Fibroblast of mammary gland (primary cell): ENCODE measurements at regions not wholly inside any gene's neighbourhood (a gene's known extent, or its start where the extent isn't known, plus 50 kb on each side); places are given as distances from the start of the nearest gene placed in this dataset.
"Not testable (repeated sequence)": the region's sequence is repeated elsewhere in the genome, so short reads cannot be mapped to it uniquely, and the experiment has no call there.

Experiments
- DNase-seq: peaks from one replicate; pipeline ENCODE4 v3.0.0-alpha.2; 2010; ENCODE audit warnings: low read depth
- H3K4me3 ChIP-seq: 2 replicates; pipeline ENCODE4 v1.5.1; 2011; ENCODE audit warnings: low read depth, mild to moderate bottlenecking, low read length, moderate library complexity; ENCODE audit not compliant: control insufficient read depth
- CTCF ChIP-seq: conservative IDR thresholded peaks from 2 replicates; pipeline ENCODE4 v1.5.1; 2011; ENCODE audit warnings: low read depth, low read length, inconsistent platforms; ENCODE audit not compliant: control insufficient read depth, insufficient read depth

GRCh38 chr7:6953138-6953797 lies 127.2 kb upstream of the CCZ1B start:
- TF ChIP-seq CTCF: peak; percentile 28
- not testable (repeated sequence) for H3K4me3 ChIP-seq, DNase-seq

- H3K4me3 ChIP-seq, DNase-seq: not testable (repeated sequence)
These were observed 127.7 kb upstream of the CCZ1B start for GRCh38 chr7:6953798-6954181.

GRCh38 chr7:6955385-6955784 lies 129.3 kb upstream of the CCZ1B start:
- not testable (repeated sequence) for DNase-seq, H3K4me3 ChIP-seq

- H3K4me3 ChIP-seq, DNase-seq: not testable (repeated sequence)
These were observed 130.0 kb upstream of the CCZ1B start for GRCh38 chr7:6955990-6956566.

- not testable (repeated sequence) for H3K4me3 ChIP-seq, DNase-seq
These were observed 132.3 kb upstream of the CCZ1B start for GRCh38 chr7:6958371-6958770.

- not testable (repeated sequence) for DNase-seq, H3K4me3 ChIP-seq
These were observed 133.9 kb upstream of the CCZ1B start for GRCh38 chr7:6959942-6960341.

- not testable (repeated sequence) for H3K4me3 ChIP-seq
- DNase-seq: peak; percentile 2
These were observed 136.8 kb upstream of the CCZ1B start for GRCh38 chr7:6962871-6963270.

GRCh38 chr7:6965051-6965450 lies 139.0 kb upstream of the CCZ1B start:
- peak; percentile 8 for DNase-seq
- not testable (repeated sequence) for H3K4me3 ChIP-seq

GRCh38 chr7:6970180-6970579 lies 144.1 kb upstream of the CCZ1B start:
- DNase-seq, H3K4me3 ChIP-seq: not testable (repeated sequence)

- DNase-seq, H3K4me3 ChIP-seq: not testable (repeated sequence)
These were observed 148.8 kb upstream of the CCZ1B start for GRCh38 chr7:6974876-6975275.

- not testable (repeated sequence) for H3K4me3 ChIP-seq, DNase-seq
These were observed 149.3 kb upstream of the CCZ1B start for GRCh38 chr7:6975346-6975745.

- DNase-seq, H3K4me3 ChIP-seq: not testable (repeated sequence)
These were observed 151.3 kb upstream of the CCZ1B start for GRCh38 chr7:6977368-6977767.

GRCh38 chr7:6978326-6978725 lies 152.3 kb upstream of the CCZ1B start:
- not testable (repeated sequence) for DNase-seq, H3K4me3 ChIP-seq

- DNase-seq, H3K4me3 ChIP-seq: not testable (repeated sequence)
These were observed 153.4 kb upstream of the CCZ1B start for GRCh38 chr7:6979456-6979855.

GRCh38 chr7:6982375-6982774 lies 156.3 kb upstream of the CCZ1B start:
- DNase-seq, H3K4me3 ChIP-seq: not testable (repeated sequence)

- H3K4me3 ChIP-seq, DNase-seq: not testable (repeated sequence)
These were observed 160.8 kb upstream of the CCZ1B start for GRCh38 chr7:6986892-6987291.

- DNase-seq, H3K4me3 ChIP-seq: not testable (repeated sequence)
These were observed 162.5 kb upstream of the CCZ1B start for GRCh38 chr7:6988608-6989007.

- not testable (repeated sequence) for DNase-seq, H3K4me3 ChIP-seq
These were observed 163.9 kb upstream of the CCZ1B start for GRCh38 chr7:6989968-6990367.
